H9 (cell line): ENCODE measurements at regions not wholly inside any gene's neighbourhood (a gene's known extent, or its start where the extent isn't known, plus 50 kb on each side); places are given as distances from the start of the nearest gene placed in this dataset.
A peak's percentile ranks its signal among the peaks of the same experiment; 100 is the strongest.

Source experiments
- DNase-seq: peaks from one replicate; pipeline ENCODE4 v3.0.0-alpha.2; 2017
- H2AFZ ChIP-seq: one replicate; pipeline ENCODE4 v1.6.1; 2013; ENCODE audit warnings: mild to moderate bottlenecking, low read length, control low read depth, moderate library complexity
- H2AK5ac ChIP-seq: 2 replicates; pipeline ENCODE4 v1.6.1; 2013; ENCODE audit warnings: low read length, control low read depth, mixed read lengths; ENCODE audit not compliant: insufficient read length
- H2BK120ac ChIP-seq: one replicate; pipeline ENCODE4 v1.6.1; 2013; ENCODE audit warnings: low read depth, mild to moderate bottlenecking, low read length, control low read depth, inconsistent platforms; ENCODE audit not compliant: poor library complexity, severe bottlenecking
- H2BK12ac ChIP-seq: 2 replicates; pipeline ENCODE4 v1.6.1; 2013; ENCODE audit warnings: low read length, control low read depth, mixed read lengths, low read depth; ENCODE audit not compliant: insufficient read length
- H2BK15ac ChIP-seq: 2 replicates; pipeline ENCODE4 v1.6.1; 2013; ENCODE audit warnings: low read depth, low read length, control low read depth
- H2BK20ac ChIP-seq: one replicate; pipeline ENCODE4 v1.6.1; 2013; ENCODE audit warnings: low read depth, mild to moderate bottlenecking, low read length, control low read depth, inconsistent platforms; ENCODE audit not compliant: poor library complexity, severe bottlenecking
- H2BK5ac ChIP-seq: 2 replicates; pipeline ENCODE4 v1.6.1; 2013; ENCODE audit warnings: low read length, control low read depth, mixed read lengths; ENCODE audit not compliant: insufficient read length
- H3K14ac ChIP-seq: 2 replicates; pipeline ENCODE4 v1.6.1; 2013; ENCODE audit warnings: low read length, control low read depth; ENCODE audit not compliant: insufficient read depth
- H3K18ac ChIP-seq: 2 replicates; pipeline ENCODE4 v1.6.1; 2013; ENCODE audit warnings: low read depth, mild to moderate bottlenecking, mixed read lengths, low read length, control low read depth; ENCODE audit not compliant: insufficient read length
- H3K23ac ChIP-seq: 2 replicates; pipeline ENCODE4 v1.6.1; 2013; ENCODE audit warnings: low read length, control low read depth, mixed read lengths, low read depth; ENCODE audit not compliant: insufficient read length
- H3K23me2 ChIP-seq: 2 replicates; pipeline ENCODE4 v1.6.1; 2013; ENCODE audit warnings: low read depth, mild to moderate bottlenecking, mixed read lengths, low read length, control low read depth; ENCODE audit not compliant: insufficient read length, poor library complexity, severe bottlenecking
- H3K27ac ChIP-seq: 2 replicates; pipeline ENCODE4 v1.5.1; 2013; ENCODE audit warnings: low read length, control low read depth, mixed read lengths, low read depth; ENCODE audit not compliant: insufficient read length
- H3K27me3 ChIP-seq: 2 replicates; pipeline ENCODE4 v1.6.1; 2013; ENCODE audit warnings: low read length, control low read depth, inconsistent platforms; ENCODE audit not compliant: insufficient read depth
- H3K4ac ChIP-seq: 2 replicates; pipeline ENCODE4 v1.6.1; 2013; ENCODE audit warnings: low read depth, mild to moderate bottlenecking, control low read depth, inconsistent platforms, low read length, moderate library complexity
- H3K4me1 ChIP-seq: 2 replicates; pipeline ENCODE4 v1.6.1; 2013; ENCODE audit warnings: low read length, control low read depth, inconsistent platforms; ENCODE audit not compliant: insufficient read depth
- H3K4me2 ChIP-seq: 2 replicates; pipeline ENCODE4 v1.6.1; 2013; ENCODE audit warnings: low read length, control low read depth, mixed read lengths; ENCODE audit not compliant: insufficient read length, insufficient read depth
- H3K56ac ChIP-seq: 2 replicates; pipeline ENCODE4 v1.6.1; 2013; ENCODE audit warnings: low read depth, mild to moderate bottlenecking, mixed read lengths, low read length, control low read depth; ENCODE audit not compliant: insufficient read length
- H3K79me1 ChIP-seq: 2 replicates; pipeline ENCODE4 v1.6.1; 2013; ENCODE audit warnings: low read depth, mild to moderate bottlenecking, moderate library complexity, low read length, control low read depth, inconsistent platforms; ENCODE audit not compliant: insufficient read depth, poor library complexity, severe bottlenecking
- H3K79me2 ChIP-seq: 2 replicates; pipeline ENCODE4 v1.6.1; 2013; ENCODE audit warnings: low read length, control low read depth, inconsistent platforms; ENCODE audit not compliant: insufficient read depth
- H3K9ac ChIP-seq: 2 replicates; pipeline ENCODE4 v1.6.1; 2013; ENCODE audit warnings: low read length, control low read depth, mixed read lengths; ENCODE audit not compliant: insufficient read length; ENCODE audit errors: extremely low read depth
- H3K9me3 ChIP-seq: one replicate; pipeline ENCODE4 v1.6.1; 2013; ENCODE audit warnings: low read depth, low read length, inconsistent platforms; ENCODE audit not compliant: control insufficient read depth
- H3T11ph ChIP-seq: one replicate; pipeline ENCODE4 v1.6.1; 2013; ENCODE audit warnings: mild to moderate bottlenecking, low read length, control low read depth, inconsistent platforms
- H4K20me1 ChIP-seq: one replicate; pipeline ENCODE4 v1.6.1; 2013; ENCODE audit not compliant: control insufficient read depth, insufficient read length, insufficient read depth
- H4K5ac ChIP-seq: 2 replicates; pipeline ENCODE4 v1.6.1; 2013; ENCODE audit warnings: low read depth, mild to moderate bottlenecking, mixed read lengths, low read length, control low read depth; ENCODE audit not compliant: insufficient read length
- H4K8ac ChIP-seq: replicated peaks from 2 replicates; pipeline ENCODE4 v1.6.1; 2013; ENCODE audit warnings: low read length, control low read depth, mixed read lengths, low read depth; ENCODE audit not compliant: insufficient read length
- H4K91ac ChIP-seq: 2 replicates; pipeline ENCODE4 v1.6.1; 2013; ENCODE audit warnings: low read depth, mild to moderate bottlenecking, moderate library complexity, mixed read lengths, low read length, control low read depth; ENCODE audit not compliant: insufficient read length
- H3K27ac Mint-ChIP-seq, 3 experiments: 2 replicates in 2 of 3; 3 replicates in 1 of 3; pipeline ENCODE4 v1.8.0; 2020 to 2021; ENCODE audit warnings: mixed read lengths in 3 of 3, mild to moderate bottlenecking in 1 of 3, moderate library complexity in 1 of 3
- H3K27me3 Mint-ChIP-seq: 2 replicates; pipeline ENCODE4 v1.8.0; 2021; ENCODE audit warnings: low read depth, mild to moderate bottlenecking, moderate library complexity, mixed read lengths
- H3K36me3 Mint-ChIP-seq, 3 experiments: 2 replicates in 2 of 3; 3 replicates in 1 of 3; pipeline ENCODE4 v1.8.0; 2020 to 2021; ENCODE audit warnings: low read depth in 3 of 3, mixed read lengths in 3 of 3; ENCODE audit not compliant: insufficient read depth in 1 of 3
- H3K4me1 Mint-ChIP-seq, 2 experiments: 2 replicates each; pipeline ENCODE4 v1.8.0; 2020; ENCODE audit warnings: mixed read lengths in 2 of 2
- H3K4me3 Mint-ChIP-seq, 2 experiments: 2 replicates in 1 of 2; 3 replicates in 1 of 2; pipeline ENCODE4 v1.8.0; 2020 to 2021; ENCODE audit warnings: mild to moderate bottlenecking in 2 of 2, mixed read lengths in 2 of 2, moderate library complexity in 1 of 2
- H3K9me3 Mint-ChIP-seq, 2 experiments: 2 replicates in 1 of 2; 3 replicates in 1 of 2; pipeline ENCODE4 v1.8.0; 2020; ENCODE audit warnings: mild to moderate bottlenecking in 2 of 2, mixed read lengths in 2 of 2, moderate library complexity in 1 of 2
- WGBS: extraction: QIAGEN DNeasy Blood & Tissue Kit; methylation state at CpG from one replicate; pipeline ENCODE4 v1.1.7; 2013; ENCODE audit warnings: missing lambda C conversion rate, low lambda C conversion rate, mixed read lengths; ENCODE audit not compliant: insufficient read length; ENCODE audit errors: extremely low coverage; 5-methylcytosine and 5-hydroxymethylcytosine counted together
- TF ChIP-seq, protein P1 (sequence below): fragments of 200-600 bp; sonication (generic); conservative IDR thresholded peaks from 3 replicates; pipeline ENCODE4 v1.8.0; 2021; ENCODE audit warnings: antibody characterized with exemption, mild to moderate bottlenecking

DNA sequence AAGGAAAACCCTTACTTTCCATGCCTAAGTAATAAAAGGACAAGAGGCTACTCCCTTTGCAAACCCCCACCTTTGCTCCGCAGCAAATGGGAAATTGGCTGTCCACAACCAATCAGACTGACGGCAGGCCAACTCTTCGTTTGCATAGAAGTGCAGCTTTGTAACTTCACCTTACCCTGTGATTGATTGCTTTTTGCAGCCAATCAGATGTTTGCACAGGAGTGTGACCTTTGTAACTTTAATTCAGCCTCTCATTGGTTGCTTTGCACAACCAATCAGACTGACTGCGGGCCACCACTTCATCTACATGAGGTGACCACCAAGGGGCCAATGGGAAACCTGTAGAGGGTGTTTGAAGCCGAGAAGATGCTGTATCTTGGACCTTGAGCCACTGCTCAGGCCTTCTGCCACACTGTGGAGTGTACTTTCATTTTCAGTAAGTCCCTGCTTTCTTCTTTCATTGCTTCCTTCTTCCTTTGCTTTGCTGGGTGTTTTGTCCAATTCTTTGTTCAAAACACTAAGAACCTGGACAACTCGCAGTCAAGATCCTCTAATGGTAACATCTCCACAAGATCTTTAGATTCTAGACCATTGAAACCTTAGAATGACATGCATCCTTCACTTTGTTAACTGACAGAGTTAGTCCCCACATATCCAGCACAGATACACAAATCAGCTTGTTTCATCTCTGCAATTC lies 51.3 kb upstream of the FREM1 start:
- Histone ChIP-seq H3K9me3 (no peaks in the 10 kb centered on the region), H3K79me2 (no peaks in the 10 kb centered on the region), H2BK12ac (no peak overlapping the region), H2AFZ (no peak overlapping the region), H3K79me1 (no peaks in the 10 kb centered on the region), H3K9ac (no peak overlapping the region), H3K4me1 (no peaks in the 10 kb centered on the region), H4K20me1 (no peaks in the 10 kb centered on the region), H3K4me2 (no peak overlapping the region), H3K56ac (no peak overlapping the region), H3K23me2 (no peaks in the 10 kb centered on the region), H3K27ac (no peak overlapping the region), H2BK20ac (no peak overlapping the region), H4K5ac (no peak overlapping the region), H3T11ph (no peak overlapping the region), H2BK5ac (no peak overlapping the region), H3K18ac (no peak overlapping the region), H2BK15ac (no peak overlapping the region), H4K91ac (no peak overlapping the region), H3K14ac (no peak overlapping the region), H2AK5ac (no peak overlapping the region), H3K27me3 (no peaks in the 10 kb centered on the region), H3K23ac (no peak overlapping the region), H2BK120ac (no peak overlapping the region), H4K8ac (no peak overlapping the region), H3K4ac (no peak overlapping the region)
- H3K9me3 Mint-ChIP-seq: no peaks in the 10 kb centered on the region
- no peaks in the 10 kb centered on the region for H3K36me3 Mint-ChIP-seq
- H3K27ac Mint-ChIP-seq: peak overlapping the region in 2 of 3 experiments; percentile 42 to 55; a peak in 4 of 7 replicates
- no peaks in the 10 kb centered on the region for H3K27me3 Mint-ChIP-seq
- no CpG with 5 or more reads among the region's 6 CpGs for WGBS
- TF ChIP-seq, protein P1, sequence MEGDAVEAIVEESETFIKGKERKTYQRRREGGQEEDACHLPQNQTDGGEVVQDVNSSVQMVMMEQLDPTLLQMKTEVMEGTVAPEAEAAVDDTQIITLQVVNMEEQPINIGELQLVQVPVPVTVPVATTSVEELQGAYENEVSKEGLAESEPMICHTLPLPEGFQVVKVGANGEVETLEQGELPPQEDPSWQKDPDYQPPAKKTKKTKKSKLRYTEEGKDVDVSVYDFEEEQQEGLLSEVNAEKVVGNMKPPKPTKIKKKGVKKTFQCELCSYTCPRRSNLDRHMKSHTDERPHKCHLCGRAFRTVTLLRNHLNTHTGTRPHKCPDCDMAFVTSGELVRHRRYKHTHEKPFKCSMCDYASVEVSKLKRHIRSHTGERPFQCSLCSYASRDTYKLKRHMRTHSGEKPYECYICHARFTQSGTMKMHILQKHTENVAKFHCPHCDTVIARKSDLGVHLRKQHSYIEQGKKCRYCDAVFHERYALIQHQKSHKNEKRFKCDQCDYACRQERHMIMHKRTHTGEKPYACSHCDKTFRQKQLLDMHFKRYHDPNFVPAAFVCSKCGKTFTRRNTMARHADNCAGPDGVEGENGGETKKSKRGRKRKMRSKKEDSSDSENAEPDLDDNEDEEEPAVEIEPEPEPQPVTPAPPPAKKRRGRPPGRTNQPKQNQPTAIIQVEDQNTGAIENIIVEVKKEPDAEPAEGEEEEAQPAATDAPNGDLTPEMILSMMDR: no peak
- peak; percentile 48 for DNase-seq
- H3K4me3 Mint-ChIP-seq: no peak overlapping the region
- peaks cover 2 to 6% of the 10 kb centered on the region in 2 experiments; a peak in 3 of 4 replicates for H3K4me1 Mint-ChIP-seq
